Spleen (tissue), 7 donors: ENCODE measurements at regions not wholly inside any gene's neighbourhood (a gene's known extent, or its start where the extent isn't known, plus 50 kb on each side); places are given as distances from the start of the nearest gene placed in this dataset.

Experiments used
- CTCF ChIP-seq, 11 experiments: fragments of 200-600 bp in 7 of 11; fragments of 450-650 bp in 4 of 11; sonication (generic) in 4 of 11; IDR thresholded peaks in 8 of 11; conservative IDR thresholded peaks in 3 of 11; 1 replicate in 7 of 11; 2 replicates in 4 of 11; pipeline versions ENCODE4 v1.4.0 to v1.8.0; 2016 to 2021; ENCODE audit warnings: antibody characterized with exemption in 11 of 11, inconsistent platforms in 4 of 11, mild to moderate bottlenecking in 1 of 11
- POLR2A ChIP-seq, 3 donors: fragments of 450-650 bp; IDR thresholded peaks; one replicate each; pipeline ENCODE4 v1.5.1; 2017; ENCODE audit warnings: antibody characterized with exemption in 3 of 3, mild to moderate bottlenecking in 1 of 3
- donor health status: DM: no; HTN: no; CAD: no; lungs with moderate emphysema.
- donor health status: DM: no; HTN: no; CAD: no.
- donor health status: DM: no; HTN: no; CAD: no.

GRCh38 chr2:138123741-138124140, 159.5 kb downstream of the HNMT start:
- TF ChIP-seq CTCF (IDR thresholded peaks at IDR 0.05 in 8 of 11, conservative IDR thresholded peaks at IDR 0.05 in 3 of 11) (no peak), POLR2A (IDR thresholded peaks at IDR 0.05) (no peak)
